ENCODE measurements at regions not wholly inside any gene's neighbourhood (a gene's known extent, or its start where the extent isn't known, plus 50 kb on each side); places are given as distances from the start of the nearest gene placed in this dataset.

DNA sequence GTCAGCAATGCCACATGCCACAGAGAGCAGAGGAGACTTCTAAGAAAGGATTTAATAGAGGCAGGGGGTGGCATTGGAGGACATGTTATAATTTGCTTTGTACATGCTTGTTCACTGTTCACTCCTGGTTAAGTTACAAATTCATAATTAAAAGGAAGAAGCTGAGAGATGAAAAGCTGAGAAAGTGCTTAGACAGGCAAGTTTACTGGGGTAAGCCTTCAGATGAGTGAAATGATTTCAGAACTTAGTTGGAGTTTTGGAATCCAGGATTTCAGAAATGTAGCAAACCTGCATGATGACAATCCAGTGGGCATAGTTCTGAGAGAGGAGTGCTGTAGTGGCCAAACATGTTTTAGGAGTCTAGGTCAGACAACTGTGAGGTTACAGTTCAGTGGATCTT, 67.3 kb upstream of the FBXO33 start:
- TF ChIP-seq CTCF (conservative IDR thresholded peaks at IDR 0.05) (no peak), ZFX (IDR thresholded peaks at IDR 0.05) (no peak)

Measured in C4-2B (cell line).